ENCODE measurements at regions not wholly inside any gene's neighbourhood (a gene's known extent, or its start where the extent isn't known, plus 50 kb on each side); places are given as distances from the start of the nearest gene placed in this dataset.

- TF ChIP-seq CTCF (IDR thresholded peaks at IDR 0.05) (no peak), POLR2A (IDR thresholded peaks at IDR 0.05) (no peak)
Observed at GRCh38 chr1:47645151-47645550, 207.3 kb downstream of the FOXD2 start.
